NCI-H1694 treated with DMSO at 0.1 percent for 48 hours (cell line): ENCODE measurements at regions not wholly inside any gene's neighbourhood (a gene's known extent, or its start where the extent isn't known, plus 50 kb on each side); places are given as distances from the start of the nearest gene placed in this dataset.
"Not testable (repeated sequence)": the region's sequence is repeated elsewhere in the genome, so short reads cannot be mapped to it uniquely, and the experiment has no call there.

Source experiments
- DNase-seq: peaks from one replicate; lab custom pipeline; 2025; lab: John Stamatoyannopoulos, UW

- no peak for DNase-seq
These were observed 324.9 kb downstream of the NAF1 start for GRCh38 chr4:162841753-162842152.

- no peak for DNase-seq
These were observed 326.9 kb downstream of the NAF1 start for GRCh38 chr4:162839814-162840213.

- no peak for DNase-seq
These were observed 328.0 kb downstream of the NAF1 start for GRCh38 chr4:162838671-162839070.

GRCh38 chr4:162837679-162838078 is 329.0 kb downstream of the NAF1 start:
- no peak for DNase-seq

GRCh38 chr4:162837241-162837640 is 329.4 kb downstream of the NAF1 start:
- no peak for DNase-seq

- no peak for DNase-seq
These were observed 329.9 kb downstream of the NAF1 start for GRCh38 chr4:162836773-162837172.

GRCh38 chr4:162836258-162836657 is 330.4 kb downstream of the NAF1 start:
- DNase-seq = not testable (repeated sequence)

- no peak for DNase-seq
These were observed 335.8 kb downstream of the NAF1 start for GRCh38 chr4:162830899-162831298.

GRCh38 chr4:162817374-162817773 is 349.3 kb downstream of the NAF1 start:
- DNase-seq = not testable (repeated sequence)

GRCh38 chr4:162804351-162804924 is 362.3 kb downstream of the NAF1 start:
- DNase-seq = no peak

GRCh38 chr4:162803378-162803777 is 363.3 kb downstream of the NAF1 start:
- no peak for DNase-seq

- DNase-seq = no peak
These were observed 369.6 kb downstream of the NAF1 start for GRCh38 chr4:162797108-162797507.

GRCh38 chr4:162793571-162793970 is 373.1 kb downstream of the NAF1 start:
- no peak for DNase-seq

- no peak for DNase-seq
These were observed 373.7 kb downstream of the NAF1 start for GRCh38 chr4:162793004-162793403.

- DNase-seq = no peak
These were observed 375.5 kb downstream of the NAF1 start for GRCh38 chr4:162791226-162791625.

- no peak for DNase-seq
These were observed 379.6 kb downstream of the NAF1 start for GRCh38 chr4:162787120-162787519.

GRCh38 chr4:162782778-162783525 is 383.7 kb downstream of the NAF1 start:
- no peak for DNase-seq

- no peak for DNase-seq
These were observed 384.5 kb downstream of the NAF1 start for GRCh38 chr4:162782096-162782777.

GRCh38 chr4:162770761-162771490 is 395.8 kb downstream of the NAF1 start:
- DNase-seq = no peak

GRCh38 chr4:162767083-162767482 is 399.6 kb downstream of the NAF1 start:
- DNase-seq = no peak

GRCh38 chr4:162761965-162762364 is 404.7 kb downstream of the NAF1 start:
- DNase-seq = no peak

GRCh38 chr4:162740228-162740627 is 426.5 kb downstream of the NAF1 start:
- not testable (repeated sequence) for DNase-seq

- not testable (repeated sequence) for DNase-seq
These were observed 427.1 kb downstream of the NAF1 start for GRCh38 chr4:162739596-162739995.
